ENCODE measurements at regions not wholly inside any gene's neighbourhood (a gene's known extent, or its start where the extent isn't known, plus 50 kb on each side); places are given as distances from the start of the nearest gene placed in this dataset.
"Not testable (repeated sequence)": the region's sequence is repeated elsewhere in the genome, so short reads cannot be mapped to it uniquely, and the experiment has no call there.

DNA sequence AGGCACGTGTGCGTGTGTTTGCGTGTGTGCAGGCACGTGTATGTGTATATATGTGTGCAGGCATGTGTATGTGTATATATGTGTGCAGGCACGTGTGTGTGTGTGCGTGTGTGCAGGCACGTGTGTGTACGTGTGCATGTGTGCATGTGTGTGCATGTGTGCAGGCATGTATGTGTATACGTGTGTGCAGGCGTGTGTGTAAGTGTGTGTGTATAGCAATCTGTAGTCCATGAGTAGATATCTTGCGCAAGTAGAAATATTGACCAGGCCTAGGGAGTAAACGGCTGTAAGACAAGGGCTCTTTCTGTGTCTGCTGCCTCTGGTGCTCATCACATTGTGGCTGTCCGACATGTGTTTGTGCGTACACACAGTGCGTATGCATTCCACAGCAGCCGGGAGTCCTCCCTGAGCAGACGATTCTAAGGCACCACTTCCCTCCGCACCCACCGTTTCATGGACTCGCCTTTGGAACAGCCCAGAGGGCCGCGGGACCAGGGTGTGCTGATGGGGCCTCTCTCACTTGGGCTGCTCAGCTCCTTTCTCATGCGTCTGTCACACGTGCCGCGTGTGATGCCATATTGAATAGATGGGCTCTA is 167.6 kb downstream of the ERMARD start:
- no peak overlapping the region for H3K4me3 ChIP-seq (replicated peaks; ENCODE audit: low read depth, low read length)
- no peak for DNase-seq (ENCODE audit: low read depth)
- TF ChIP-seq, protein P1, sequence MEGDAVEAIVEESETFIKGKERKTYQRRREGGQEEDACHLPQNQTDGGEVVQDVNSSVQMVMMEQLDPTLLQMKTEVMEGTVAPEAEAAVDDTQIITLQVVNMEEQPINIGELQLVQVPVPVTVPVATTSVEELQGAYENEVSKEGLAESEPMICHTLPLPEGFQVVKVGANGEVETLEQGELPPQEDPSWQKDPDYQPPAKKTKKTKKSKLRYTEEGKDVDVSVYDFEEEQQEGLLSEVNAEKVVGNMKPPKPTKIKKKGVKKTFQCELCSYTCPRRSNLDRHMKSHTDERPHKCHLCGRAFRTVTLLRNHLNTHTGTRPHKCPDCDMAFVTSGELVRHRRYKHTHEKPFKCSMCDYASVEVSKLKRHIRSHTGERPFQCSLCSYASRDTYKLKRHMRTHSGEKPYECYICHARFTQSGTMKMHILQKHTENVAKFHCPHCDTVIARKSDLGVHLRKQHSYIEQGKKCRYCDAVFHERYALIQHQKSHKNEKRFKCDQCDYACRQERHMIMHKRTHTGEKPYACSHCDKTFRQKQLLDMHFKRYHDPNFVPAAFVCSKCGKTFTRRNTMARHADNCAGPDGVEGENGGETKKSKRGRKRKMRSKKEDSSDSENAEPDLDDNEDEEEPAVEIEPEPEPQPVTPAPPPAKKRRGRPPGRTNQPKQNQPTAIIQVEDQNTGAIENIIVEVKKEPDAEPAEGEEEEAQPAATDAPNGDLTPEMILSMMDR (IDR thresholded peaks at IDR 0.05; ENCODE audit: low read length, missing control alignments) = no peak

- TF ChIP-seq, protein P1 (IDR thresholded peaks at IDR 0.05; ENCODE audit: low read length, missing control alignments) = no peak
- H3K4me3 ChIP-seq (replicated peaks; ENCODE audit: low read depth, low read length) = no peak overlapping the region
- no peak for DNase-seq (ENCODE audit: low read depth)
Observed at GRCh38 chr6:169918239-169918953, 167.0 kb downstream of the ERMARD start.

DNA sequence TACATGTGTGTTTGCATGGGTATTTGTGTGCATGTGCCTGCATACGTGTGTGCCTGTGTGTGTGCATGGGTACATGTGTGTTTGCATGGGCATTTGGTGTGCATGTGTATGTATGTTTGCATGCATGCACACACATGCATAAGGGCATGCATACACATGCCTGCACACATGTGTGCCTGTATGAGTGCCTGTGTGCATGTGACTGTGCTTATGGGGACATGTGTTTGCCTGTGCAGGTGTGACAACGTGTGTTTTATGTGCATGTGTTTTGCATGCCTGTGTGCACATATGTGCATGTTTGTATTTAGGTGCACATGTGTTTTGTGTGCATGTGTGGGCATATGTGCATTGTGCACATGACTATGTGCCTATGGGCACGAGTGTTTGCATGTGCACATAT is 165.7 kb downstream of the ERMARD start:
- TF ChIP-seq, protein P1 (IDR thresholded peaks at IDR 0.05; ENCODE audit: low read length, missing control alignments) = no peak
- no peak for DNase-seq (ENCODE audit: low read depth)
- H3K4me3 ChIP-seq (replicated peaks; ENCODE audit: low read depth, low read length) = no peak overlapping the region

- DNase-seq (ENCODE audit: low read depth) = no peak
- H3K4me3 ChIP-seq (replicated peaks; ENCODE audit: low read depth, low read length) = no peak overlapping the region
- TF ChIP-seq, protein P1 (IDR thresholded peaks at IDR 0.05; ENCODE audit: low read length, missing control alignments) = no peak
Observed at GRCh38 chr6:169915769-169916550, 164.5 kb downstream of the ERMARD start.

DNA sequence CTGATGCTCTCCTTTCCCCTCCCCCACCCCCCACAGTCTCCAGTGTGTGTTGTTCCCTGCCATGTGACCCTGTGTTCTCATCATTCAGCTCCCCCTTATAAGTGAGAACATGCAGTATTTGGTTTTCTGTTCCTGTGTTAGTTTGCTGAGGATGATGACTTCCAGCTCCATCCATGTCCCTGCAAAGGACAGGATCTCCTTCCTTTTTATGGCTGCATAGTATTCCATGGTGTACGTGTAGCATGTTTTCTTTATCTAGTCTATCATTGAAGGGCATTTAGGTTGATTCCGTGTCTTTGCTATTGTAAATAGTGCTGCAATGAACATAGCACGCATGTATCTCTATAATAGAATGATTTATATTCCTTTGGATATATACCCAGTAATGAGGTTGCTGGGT is 162.3 kb downstream of the ERMARD start:
- DNase-seq (ENCODE audit: low read depth); H3K4me3 ChIP-seq (replicated peaks; ENCODE audit: low read depth, low read length): not testable (repeated sequence)

DNA sequence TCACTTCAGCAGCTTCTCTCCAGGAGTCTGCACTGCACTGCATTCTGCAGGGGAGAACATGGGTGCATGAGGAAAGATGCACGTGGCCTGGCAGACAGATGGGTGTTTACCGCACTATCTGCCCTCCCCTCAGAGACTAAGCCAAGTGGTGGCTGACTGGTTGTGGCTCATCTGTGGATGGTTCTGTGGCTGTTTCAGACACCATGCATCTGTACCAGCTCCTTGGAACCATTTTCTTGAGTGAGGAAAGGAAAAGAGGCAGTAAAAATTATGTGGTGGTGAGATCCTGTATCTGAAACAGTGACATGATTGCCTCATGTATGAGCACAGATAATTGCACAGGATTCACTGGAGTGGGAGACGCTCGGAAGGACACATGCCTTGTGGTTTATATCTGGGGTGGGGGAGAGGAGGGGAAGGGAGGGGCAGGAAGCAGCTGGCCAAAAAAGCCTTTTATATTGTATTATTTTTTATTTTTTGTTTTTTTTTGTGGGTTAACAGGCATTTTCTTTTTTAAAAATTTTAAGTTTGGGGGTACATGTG is 161.7 kb downstream of the ERMARD start:
- no peak for DNase-seq (ENCODE audit: low read depth)
- H3K4me3 ChIP-seq (replicated peaks; ENCODE audit: low read depth, low read length) = no peak overlapping the region
- TF ChIP-seq, protein P1 (IDR thresholded peaks at IDR 0.05; ENCODE audit: low read length, missing control alignments) = no peak

All from fibroblast of pulmonary artery (primary cell).